ENCODE measurements at regions not wholly inside any gene's neighbourhood (a gene's known extent, or its start where the extent isn't known, plus 50 kb on each side); places are given as distances from the start of the nearest gene placed in this dataset.
"Not testable (repeated sequence)": the region's sequence is repeated elsewhere in the genome, so short reads cannot be mapped to it uniquely, and the experiment has no call there.

GRCh38 chrX:42093756-42094155 is 170.4 kb upstream of the CASK start:
- DNase-seq: no peak

DNA sequence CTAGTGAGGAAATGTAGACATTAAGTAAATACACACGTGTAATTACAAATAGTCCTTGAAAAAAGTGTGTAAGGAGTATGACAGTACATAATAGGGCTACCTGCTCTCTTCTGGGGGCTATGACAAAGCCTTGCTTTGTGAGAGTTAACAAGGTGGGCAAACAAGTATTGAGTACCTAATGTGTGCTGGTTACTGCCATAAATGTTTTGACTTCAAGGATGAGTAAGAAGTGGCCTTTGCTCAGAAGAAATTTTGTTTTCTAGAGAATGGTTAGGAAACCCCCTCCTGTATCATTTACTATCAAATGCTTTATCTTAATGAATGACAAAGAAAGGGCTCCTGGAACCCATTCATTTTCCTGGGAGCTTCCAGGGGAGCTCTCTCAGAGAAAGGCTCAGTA is 167.0 kb upstream of the CASK start:
- peak; percentile 40 for DNase-seq

GRCh38 chrX:42089031-42089430 is 165.7 kb upstream of the CASK start:
- DNase-seq: no peak

DNA sequence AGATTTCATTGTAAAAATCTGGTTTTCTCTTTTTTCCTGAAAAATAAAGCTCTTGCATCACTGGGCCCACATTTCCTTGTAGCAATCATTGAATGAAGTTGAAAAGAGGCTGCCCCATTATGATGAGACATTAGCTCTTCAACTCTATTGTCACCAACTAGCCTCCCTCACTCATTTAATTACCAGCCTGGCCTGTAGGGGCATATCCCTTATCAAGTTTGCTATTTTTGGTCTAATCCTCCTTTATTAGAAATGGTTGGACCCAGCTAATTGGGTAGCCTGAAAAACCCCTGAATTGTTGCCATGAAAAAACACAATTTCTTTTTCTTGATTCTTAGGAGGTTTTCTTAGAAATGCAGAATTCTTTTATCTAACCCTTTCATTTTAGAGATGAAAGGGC is 164.6 kb upstream of the CASK start:
- no peak for DNase-seq

GRCh38 chrX:42085836-42086235 is 162.5 kb upstream of the CASK start:
- no peak for DNase-seq

DNA sequence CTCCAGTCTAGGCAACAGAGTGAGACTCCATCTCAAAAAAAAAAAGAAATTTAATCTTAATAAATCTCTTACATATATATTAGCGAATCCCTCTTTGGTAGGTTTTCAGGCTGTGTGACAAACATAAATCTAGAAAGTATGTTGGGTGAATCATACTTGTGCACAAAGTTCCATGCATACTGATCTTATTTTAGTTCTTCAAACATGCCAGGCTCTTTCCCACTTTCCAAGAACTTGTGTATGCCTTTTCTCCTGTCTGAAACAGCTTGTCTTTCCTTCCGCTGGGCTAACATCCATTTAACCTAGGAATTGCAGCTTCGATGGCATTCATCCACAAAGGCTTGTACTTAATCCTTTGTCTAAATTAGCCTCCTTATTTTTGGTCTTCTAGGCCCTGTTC is 156.6 kb upstream of the CASK start:
- DNase-seq: no peak

- no peak for DNase-seq
Observed at GRCh38 chrX:42077675-42078074, 154.3 kb upstream of the CASK start.

GRCh38 chrX:42075032-42075431 is 151.7 kb upstream of the CASK start:
- no peak for DNase-seq

- DNase-seq: no peak
Observed at GRCh38 chrX:42073448-42073847, 150.1 kb upstream of the CASK start.

GRCh38 chrX:42070866-42071265 is 147.5 kb upstream of the CASK start:
- no peak for DNase-seq

- no peak for DNase-seq
Observed at GRCh38 chrX:42054256-42054655, 130.9 kb upstream of the CASK start.

- DNase-seq: no peak
Observed at GRCh38 chrX:42050345-42050744, 127.0 kb upstream of the CASK start.

- DNase-seq: no peak
Observed at GRCh38 chrX:42047886-42048285, 124.5 kb upstream of the CASK start.

GRCh38 chrX:42028109-42028508 is 104.8 kb upstream of the CASK start:
- no peak for DNase-seq

DNA sequence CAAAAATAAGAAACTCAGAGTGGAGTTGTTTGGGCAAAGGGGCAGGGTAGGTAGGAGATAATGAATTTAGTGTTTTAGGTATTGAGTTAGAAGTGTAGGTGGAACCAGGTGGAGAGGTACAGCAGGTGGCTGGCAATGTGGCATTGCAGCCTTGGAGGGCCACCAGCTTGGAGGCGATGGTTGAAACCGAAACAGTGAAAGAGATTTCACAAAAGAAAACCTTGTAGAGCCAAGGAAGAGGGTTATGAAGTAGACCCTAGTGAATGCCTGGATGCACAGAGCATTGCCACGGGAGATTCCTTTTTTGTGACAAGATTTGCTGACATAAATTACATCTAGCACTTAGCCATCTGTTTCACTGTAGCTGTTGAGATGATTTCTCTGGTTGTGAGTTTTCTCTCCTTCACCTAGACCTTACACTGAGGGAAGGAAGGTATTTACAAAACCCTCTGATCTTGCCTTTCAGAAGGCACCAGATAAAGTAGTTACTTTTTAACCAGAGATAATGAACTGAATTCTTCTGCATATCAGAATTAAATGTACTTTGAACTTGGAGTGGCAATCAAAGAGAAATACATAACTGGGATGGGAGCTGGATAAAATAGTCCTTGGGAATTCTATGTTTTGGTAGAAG is 104.1 kb upstream of the CASK start:
- no peak for DNase-seq

GRCh38 chrX:42025861-42026260 is 102.5 kb upstream of the CASK start:
- no peak for DNase-seq

DNA sequence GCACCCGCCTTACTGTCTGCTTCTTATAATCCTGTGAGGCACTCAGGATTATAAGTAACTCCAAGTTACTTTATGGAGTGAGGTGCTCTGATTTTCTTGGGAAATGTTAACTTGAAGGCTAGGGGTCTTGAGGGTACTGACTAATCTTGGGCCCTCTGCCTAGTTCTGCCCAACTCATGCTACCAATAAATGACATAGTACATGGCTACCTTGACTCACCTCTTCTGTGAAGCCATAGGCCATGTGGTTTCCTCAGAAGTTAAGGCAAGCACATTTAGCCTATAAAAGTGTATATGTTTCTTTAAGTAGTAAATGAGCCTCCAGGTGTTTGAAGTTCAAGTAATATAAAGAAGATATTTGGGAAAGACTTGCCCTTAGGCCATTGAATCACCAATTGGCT is 99.8 kb upstream of the CASK start:
- DNase-seq: no peak

GRCh38 chrX:42022158-42022557 is 98.8 kb upstream of the CASK start:
- no peak for DNase-seq

DNA sequence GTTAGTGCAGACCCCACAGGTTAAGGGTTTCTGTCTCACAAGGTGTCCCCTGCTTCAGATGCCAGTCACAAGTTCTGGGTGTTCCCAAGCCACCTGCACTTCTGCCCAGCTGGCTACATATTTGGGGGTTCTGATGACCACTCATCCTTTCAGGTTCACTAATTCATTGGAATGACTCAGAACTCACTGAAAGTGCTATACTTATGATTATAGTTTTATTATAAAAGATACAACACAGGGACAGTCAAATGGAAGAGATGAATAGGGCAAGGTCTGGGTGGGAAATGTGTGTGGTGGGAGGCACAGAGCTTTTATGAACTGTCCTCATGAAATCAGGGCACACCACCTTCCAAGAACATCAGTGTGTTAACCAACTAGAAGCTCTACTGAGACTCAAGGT is 97.7 kb upstream of the CASK start:
- no peak for DNase-seq

DNA sequence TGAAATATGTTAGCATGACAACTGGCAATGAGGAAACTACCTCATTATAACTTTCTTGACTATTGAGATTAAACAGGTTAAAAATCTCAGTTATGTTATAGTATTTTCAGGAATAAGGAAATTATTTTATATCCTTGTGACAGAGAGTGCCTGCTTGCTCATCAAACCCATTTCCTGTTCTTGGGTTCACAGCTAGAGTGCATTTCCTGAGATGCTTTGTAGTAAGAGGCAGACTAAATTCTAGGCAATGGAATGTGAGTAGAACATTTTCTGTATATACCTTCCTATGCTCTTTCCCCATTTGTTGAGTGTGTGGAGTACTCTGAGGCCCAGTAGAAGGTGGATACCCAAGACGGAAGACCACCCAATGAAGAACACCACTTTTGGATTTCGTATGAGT is 96.9 kb upstream of the CASK start:
- no peak for DNase-seq

GRCh38 chrX:42017971-42018370 is 94.6 kb upstream of the CASK start:
- DNase-seq: no peak

DNA sequence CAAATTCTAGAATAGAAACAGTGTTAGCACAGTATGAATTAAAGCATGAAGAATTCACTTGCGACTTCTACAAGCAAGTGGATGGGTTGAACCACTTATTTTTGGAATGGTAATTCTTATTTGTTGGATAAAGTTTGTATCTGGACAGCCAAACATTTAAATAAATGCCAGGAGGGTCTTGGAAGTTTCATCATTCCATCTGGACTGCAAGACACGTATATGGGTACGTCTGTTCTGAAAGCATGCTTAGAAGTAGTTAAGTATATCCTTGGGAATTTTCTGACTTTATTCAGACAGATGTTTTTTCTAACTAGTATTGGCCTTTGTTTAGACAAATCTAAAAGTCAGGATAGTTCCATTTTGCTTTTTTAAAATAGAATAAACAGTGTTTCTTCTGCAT is 77.5 kb upstream of the CASK start:
- no peak for DNase-seq

- no peak for DNase-seq
Observed at GRCh38 chrX:41984628-41985027, 61.3 kb upstream of the CASK start.

GRCh38 chrX:41982953-41983352 is 59.6 kb upstream of the CASK start:
- DNase-seq: no peak

DNA sequence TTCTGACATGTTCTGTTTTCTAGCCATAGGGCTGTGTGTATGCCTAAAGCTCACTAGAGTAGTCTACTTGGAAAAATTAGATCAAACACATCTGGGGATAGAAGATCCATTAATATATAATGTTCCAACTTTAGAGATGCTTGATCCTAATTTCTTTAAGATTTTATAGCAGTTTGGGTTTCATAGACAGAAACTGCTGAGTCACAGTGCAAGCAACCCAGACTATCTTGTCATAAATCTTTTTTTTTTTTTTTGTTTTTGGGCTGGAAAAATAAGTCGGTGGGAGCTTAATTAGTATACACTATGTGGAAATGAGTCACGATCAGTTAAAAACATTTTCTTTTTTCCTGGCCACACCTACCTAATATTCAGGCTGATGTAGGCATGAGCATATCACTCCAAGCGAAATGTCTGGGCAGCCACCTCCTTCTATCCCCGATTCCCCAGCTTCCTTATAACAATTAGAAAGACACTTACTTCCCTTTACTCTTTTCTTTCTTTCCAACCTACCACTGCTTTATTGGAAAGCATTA is 58.2 kb upstream of the CASK start:
- no peak for DNase-seq

DNA sequence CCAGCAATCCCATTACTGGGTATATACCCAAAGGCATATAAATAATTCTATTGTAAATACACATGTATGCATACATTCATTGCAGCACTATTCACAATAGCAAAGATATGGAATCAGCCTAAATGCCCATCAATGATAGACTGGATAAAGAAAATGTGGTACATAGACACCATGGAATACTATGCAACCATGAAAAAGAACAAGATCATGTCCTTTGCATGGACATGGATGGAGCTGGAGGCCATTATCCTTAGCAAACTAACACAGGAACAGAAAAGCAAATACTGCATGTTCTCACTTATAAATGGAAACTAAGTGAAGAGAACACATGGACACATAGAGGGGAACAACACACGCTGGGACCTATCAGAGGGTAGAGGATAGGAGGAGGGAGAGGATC is 51.3 kb upstream of the CASK start:
- DNase-seq: not testable (repeated sequence)

Measured in NCI-H748 treated with DMSO at 0.1 percent for 48 hours (cell line).